ENCODE measurements at regions not wholly inside any gene's neighbourhood (a gene's known extent, or its start where the extent isn't known, plus 50 kb on each side); places are given as distances from the start of the nearest gene placed in this dataset.
"Not testable (repeated sequence)": the region's sequence is repeated elsewhere in the genome, so short reads cannot be mapped to it uniquely, and the experiment has no call there.

GRCh38 chrX:74085642-74086236 is 218.2 kb upstream of the ZCCHC13 start:
- DNase-seq (ENCODE audit: low read depth in 2 of 3, low spot score in 1 of 3), result no peak

- no peak for DNase-seq (ENCODE audit: low read depth in 2 of 3, low spot score in 1 of 3)
These were observed 223.8 kb upstream of the ZCCHC13 start for GRCh38 chrX:74080165-74080564.

GRCh38 chrX:74065831-74066390 is 213.4 kb upstream of the XIST start:
- no peak for DNase-seq (ENCODE audit: low read depth in 2 of 3, low spot score in 1 of 3)

- DNase-seq (ENCODE audit: low read depth in 2 of 3, low spot score in 1 of 3), result no peak
These were observed 211.1 kb upstream of the XIST start for GRCh38 chrX:74063426-74064155.

- no peak for DNase-seq (ENCODE audit: low read depth in 2 of 3, low spot score in 1 of 3)
These were observed 209.4 kb upstream of the XIST start for GRCh38 chrX:74061879-74062278.

- DNase-seq (ENCODE audit: low read depth in 2 of 3, low spot score in 1 of 3), result no peak
These were observed 196.6 kb upstream of the XIST start for GRCh38 chrX:74049126-74049525.

GRCh38 chrX:74034066-74034465 is 181.6 kb upstream of the XIST start:
- not testable (repeated sequence) for DNase-seq (ENCODE audit: low read depth in 2 of 3, low spot score in 1 of 3)

- not testable (repeated sequence) for DNase-seq (ENCODE audit: low read depth in 2 of 3, low spot score in 1 of 3)
These were observed 179.0 kb upstream of the XIST start for GRCh38 chrX:74031527-74031926.

GRCh38 chrX:74030766-74031165 is 178.3 kb upstream of the XIST start:
- DNase-seq (ENCODE audit: low read depth in 2 of 3, low spot score in 1 of 3), result not testable (repeated sequence)

GRCh38 chrX:74025145-74025544 is 172.6 kb upstream of the XIST start:
- not testable (repeated sequence) for DNase-seq (ENCODE audit: low read depth in 2 of 3, low spot score in 1 of 3)

GRCh38 chrX:74023203-74023602 is 170.7 kb upstream of the XIST start:
- no peak for DNase-seq (ENCODE audit: low read depth in 2 of 3, low spot score in 1 of 3)

GRCh38 chrX:74018253-74018652 is 165.7 kb upstream of the XIST start:
- DNase-seq (ENCODE audit: low read depth in 2 of 3, low spot score in 1 of 3), result no peak

- DNase-seq (ENCODE audit: low read depth in 2 of 3, low spot score in 1 of 3), result peak; percentile 15 to 64 (median 26)
These were observed 163.0 kb upstream of the XIST start for GRCh38 chrX:74015379-74016019.

- DNase-seq (ENCODE audit: low read depth in 2 of 3, low spot score in 1 of 3), result no peak
These were observed 156.5 kb upstream of the XIST start for GRCh38 chrX:74009041-74009440.

GRCh38 chrX:73992019-73992418 is 139.5 kb upstream of the XIST start:
- DNase-seq (ENCODE audit: low read depth in 2 of 3, low spot score in 1 of 3), result no peak

GRCh38 chrX:73987166-73987565 is 134.7 kb upstream of the XIST start:
- no peak for DNase-seq (ENCODE audit: low read depth in 2 of 3, low spot score in 1 of 3)

GRCh38 chrX:73979551-73980131 is 127.1 kb upstream of the XIST start:
- no peak for DNase-seq (ENCODE audit: low read depth in 2 of 3, low spot score in 1 of 3)

GRCh38 chrX:73977542-73978169 is 125.1 kb upstream of the XIST start:
- DNase-seq (ENCODE audit: low read depth in 2 of 3, low spot score in 1 of 3), result peak in 1 of 3 donors; percentile 16

GRCh38 chrX:73967461-73967860 is 114.9 kb upstream of the XIST start:
- DNase-seq (ENCODE audit: low read depth in 2 of 3, low spot score in 1 of 3), result not testable (repeated sequence)

GRCh38 chrX:73965833-73966232 is 113.3 kb upstream of the XIST start:
- DNase-seq (ENCODE audit: low read depth in 2 of 3, low spot score in 1 of 3), result no peak

- no peak for DNase-seq (ENCODE audit: low read depth in 2 of 3, low spot score in 1 of 3)
These were observed 112.1 kb upstream of the XIST start for GRCh38 chrX:73964579-73964978.

All from stimulated activated CD4-positive, alpha-beta T cell treated with anti-CD3 and anti-CD28 coated beads, Interleukin-12 subunit alpha, Interleukin-12 subunit beta, amount 100 ng/mL, for 48 hours (primary cell).